MM.1S (cell line): ENCODE measurements at regions not wholly inside any gene's neighbourhood (a gene's known extent, or its start where the extent isn't known, plus 50 kb on each side); places are given as distances from the start of the nearest gene placed in this dataset.

ENCODE experiments used
- CTCF ChIP-seq: fragments of 300-600 bp; sonication (generic); IDR thresholded peaks from 2 replicates; pipeline ENCODE4 v1.5.1; 2016; ENCODE audit warnings: antibody characterized with exemption, low read length, mixed read lengths
- EZH2phosphoT487 ChIP-seq: fragments of 300-600 bp; sonication (generic); IDR thresholded peaks from 2 replicates; pipeline ENCODE4 v1.6.1; 2018; ENCODE audit warnings: antibody characterized with exemption, low read length

GRCh38 chr15:24865303-24865702, 89.5 kb upstream of the SNRPN start:
- no peak for TF ChIP-seq CTCF
- TF ChIP-seq EZH2phosphoT487: no peak
